ENCODE measurements at regions not wholly inside any gene's neighbourhood (a gene's known extent, or its start where the extent isn't known, plus 50 kb on each side); places are given as distances from the start of the nearest gene placed in this dataset.
"Not testable (repeated sequence)": the region's sequence is repeated elsewhere in the genome, so short reads cannot be mapped to it uniquely, and the experiment has no call there.

GRCh38 chr10:52484206-52485065, 170.4 kb downstream of the DKK1 start:
- no peak for DNase-seq

DNA sequence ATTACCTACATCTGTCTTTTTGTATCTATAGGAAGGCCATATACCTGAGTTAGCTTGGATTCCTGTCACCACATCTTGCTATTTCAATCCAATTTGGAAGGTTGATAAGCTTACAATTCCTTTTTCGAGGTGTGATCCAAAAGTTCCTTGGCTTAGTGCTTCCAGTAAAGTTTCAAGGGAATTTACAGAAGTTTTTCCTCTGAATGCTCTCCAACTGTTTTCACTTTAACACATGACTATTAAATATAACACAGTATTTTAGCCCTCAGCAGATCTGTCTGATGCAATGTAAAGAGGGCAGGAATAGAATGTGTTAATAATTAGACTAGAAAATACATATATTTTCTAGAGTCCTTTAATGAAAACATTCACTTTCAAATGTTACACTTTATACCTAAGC, 171.4 kb downstream of the DKK1 start:
- DNase-seq: no peak

GRCh38 chr10:52486840-52487611, 172.9 kb downstream of the DKK1 start:
- no peak for DNase-seq

DNA sequence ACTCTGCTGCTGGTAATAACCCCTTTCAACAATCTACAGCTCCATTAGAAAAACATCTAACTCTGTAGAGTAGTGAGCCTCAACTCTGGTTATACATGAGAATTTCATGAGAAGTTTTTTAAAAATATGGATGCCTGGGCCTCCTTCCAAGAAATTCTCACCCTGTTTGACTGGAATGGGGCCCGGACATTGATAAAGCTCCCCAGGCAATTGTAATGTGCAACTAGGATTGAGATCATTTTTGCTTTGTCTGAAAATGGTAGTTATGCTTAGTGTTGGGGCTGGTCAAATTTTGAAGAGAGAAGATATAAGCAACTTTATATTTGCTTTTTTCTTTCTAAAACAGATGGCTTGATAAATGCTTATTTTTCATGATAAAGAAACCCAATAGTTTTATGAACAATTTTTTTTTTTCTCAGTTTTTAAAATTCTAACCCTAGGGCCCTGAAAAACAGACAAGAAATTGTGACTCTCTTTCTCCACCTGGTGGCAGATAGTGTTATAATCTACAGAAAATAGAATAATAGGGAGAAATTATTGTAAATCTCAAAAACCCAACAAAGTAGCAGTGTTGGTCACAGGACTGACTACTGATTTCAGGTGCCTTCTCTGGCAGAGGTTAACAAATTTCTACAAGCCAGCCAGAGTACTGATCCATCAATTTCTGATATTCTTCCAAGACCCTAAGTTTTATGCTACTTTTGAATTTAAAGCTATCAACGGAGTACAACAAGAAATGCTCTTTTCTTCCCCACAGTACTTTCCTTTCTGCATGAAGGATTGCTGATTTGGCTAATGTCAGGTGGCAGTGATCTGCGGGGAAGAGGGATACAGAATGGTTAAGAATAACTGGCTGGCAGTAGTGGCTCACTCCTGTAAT, 174.8 kb downstream of the DKK1 start:
- no peak for DNase-seq

- DNase-seq: no peak
Measured at GRCh38 chr10:52491246-52491995, 177.3 kb downstream of the DKK1 start.

DNA sequence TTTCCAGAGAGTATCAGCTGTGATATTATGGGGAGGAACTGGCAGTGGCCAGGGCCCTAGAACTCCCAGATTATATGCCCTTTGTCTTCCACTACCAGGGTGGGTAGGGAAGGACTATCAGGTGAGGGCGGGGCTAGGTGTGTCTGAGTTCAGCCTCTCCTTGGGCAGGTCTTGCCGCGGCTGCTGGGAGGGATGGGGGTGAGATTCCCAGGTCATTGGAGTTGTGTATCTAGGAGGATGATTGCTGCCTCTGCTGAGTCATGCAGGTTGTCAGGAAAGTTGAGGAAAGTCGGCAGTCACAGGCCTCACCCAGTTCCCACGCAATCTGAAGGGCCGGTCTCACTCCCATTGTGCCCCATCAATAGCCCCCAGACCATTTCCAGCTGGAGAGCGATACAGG, 185.2 kb downstream of the DKK1 start:
- DNase-seq: no peak

DNA sequence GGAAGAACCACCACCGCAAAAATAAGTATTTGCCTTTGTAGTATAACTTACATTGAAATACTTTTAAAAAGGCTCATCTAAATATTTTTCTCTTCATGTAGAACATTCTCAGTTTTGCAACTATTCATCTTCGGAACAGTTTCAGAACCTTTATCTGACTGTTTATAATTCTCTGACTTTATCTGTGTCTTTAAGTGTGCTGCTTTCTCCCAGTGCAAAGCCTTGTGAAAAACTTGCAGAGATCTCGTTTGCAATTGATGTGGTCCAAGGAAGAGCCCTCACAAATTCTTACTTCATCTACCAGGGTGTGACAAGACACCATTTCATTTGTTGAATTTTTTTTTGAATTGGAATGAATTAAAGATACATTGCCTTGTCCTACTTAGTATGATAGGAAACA, 186.4 kb downstream of the DKK1 start:
- DNase-seq: no peak

DNA sequence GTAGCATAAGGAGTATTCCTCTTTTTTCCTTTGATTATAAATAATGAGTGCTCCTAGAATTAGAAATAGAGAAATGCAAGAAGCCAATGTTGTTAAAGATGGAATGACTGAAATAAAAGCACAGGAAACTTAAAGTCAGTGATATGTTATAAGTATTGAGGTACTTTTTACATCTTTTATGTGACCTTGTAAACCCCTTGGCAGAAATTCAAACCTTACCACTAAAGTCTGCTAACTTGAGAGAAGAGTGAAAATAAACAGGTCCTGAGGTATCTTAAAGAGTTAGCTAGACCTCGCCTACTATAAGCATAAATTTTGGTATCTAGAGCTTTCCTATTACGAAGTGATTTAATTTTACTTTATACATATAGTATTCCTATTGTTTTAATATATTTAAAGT, 188.2 kb downstream of the DKK1 start:
- DNase-seq: no peak

- not testable (repeated sequence) for DNase-seq
Measured at GRCh38 chr10:52505341-52505740, 191.3 kb downstream of the DKK1 start.

GRCh38 chr10:52514481-52514880, 200.4 kb downstream of the DKK1 start:
- no peak for DNase-seq

DNA sequence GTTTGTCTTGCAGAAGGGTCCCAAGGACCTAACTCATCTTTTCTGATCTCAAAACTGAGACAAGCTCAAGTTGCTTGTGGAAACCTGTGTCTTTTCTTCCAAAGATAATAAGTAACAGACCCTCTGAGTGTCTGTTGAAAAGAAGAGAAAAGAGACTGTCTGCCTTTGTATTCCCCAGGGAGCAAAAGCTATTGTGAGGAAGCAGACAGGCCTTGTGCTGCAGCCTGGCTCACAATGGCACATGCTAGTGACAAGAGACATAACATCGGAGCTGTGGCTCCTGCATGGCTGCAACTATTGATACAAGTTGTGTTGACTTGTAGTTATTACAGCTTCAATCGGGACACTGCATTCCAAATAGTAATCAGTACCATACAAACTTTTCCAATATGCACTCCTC, 202.9 kb downstream of the DKK1 start:
- DNase-seq: no peak

- no peak for DNase-seq
Measured at GRCh38 chr10:52523696-52524095, 209.6 kb downstream of the DKK1 start.

DNA sequence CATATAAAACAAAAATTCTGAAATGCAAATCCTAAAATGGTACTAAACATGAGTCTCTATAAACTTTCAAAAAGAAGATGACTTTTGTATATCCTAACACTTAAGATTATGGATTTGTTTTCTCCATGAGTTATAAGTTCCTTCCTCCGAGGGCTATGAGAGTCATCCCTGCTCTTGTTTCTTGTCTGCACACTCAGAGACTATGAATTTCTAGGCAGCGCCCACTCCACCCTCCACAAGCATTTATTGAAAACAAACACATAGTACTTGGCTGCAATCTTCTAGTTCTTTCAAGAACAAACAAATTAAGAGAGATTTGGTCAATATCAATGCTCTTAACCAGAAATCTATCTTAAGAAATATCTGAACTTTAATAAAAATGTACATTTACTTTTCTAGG, 211.7 kb downstream of the DKK1 start:
- DNase-seq: no peak

DNA sequence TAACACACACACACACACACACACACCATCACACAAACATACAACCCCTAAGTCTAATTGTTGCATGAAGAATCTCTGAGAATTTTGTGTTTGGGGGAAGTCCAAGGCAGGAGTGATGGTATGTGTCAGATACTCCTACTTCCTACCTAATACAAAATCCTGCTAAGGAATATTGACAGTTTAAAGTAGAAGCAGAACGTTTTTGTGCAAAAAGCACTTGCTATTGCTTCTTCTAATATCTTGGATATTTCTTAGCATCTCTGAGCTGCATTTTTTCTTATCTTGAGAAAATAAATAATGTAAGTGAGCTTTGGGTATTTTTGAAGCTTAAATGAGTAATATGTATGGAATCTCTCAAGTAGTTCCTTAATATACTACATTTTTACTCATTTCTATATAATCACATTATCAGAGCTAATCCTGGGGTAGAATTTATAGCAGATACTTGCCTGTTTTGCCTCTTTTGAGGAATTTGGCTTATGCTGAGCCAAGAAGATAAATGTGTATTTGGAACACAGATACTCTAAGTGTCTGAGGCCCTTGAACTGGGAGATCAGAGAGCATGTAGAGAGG, 212.3 kb downstream of the DKK1 start:
- DNase-seq: no peak

DNA sequence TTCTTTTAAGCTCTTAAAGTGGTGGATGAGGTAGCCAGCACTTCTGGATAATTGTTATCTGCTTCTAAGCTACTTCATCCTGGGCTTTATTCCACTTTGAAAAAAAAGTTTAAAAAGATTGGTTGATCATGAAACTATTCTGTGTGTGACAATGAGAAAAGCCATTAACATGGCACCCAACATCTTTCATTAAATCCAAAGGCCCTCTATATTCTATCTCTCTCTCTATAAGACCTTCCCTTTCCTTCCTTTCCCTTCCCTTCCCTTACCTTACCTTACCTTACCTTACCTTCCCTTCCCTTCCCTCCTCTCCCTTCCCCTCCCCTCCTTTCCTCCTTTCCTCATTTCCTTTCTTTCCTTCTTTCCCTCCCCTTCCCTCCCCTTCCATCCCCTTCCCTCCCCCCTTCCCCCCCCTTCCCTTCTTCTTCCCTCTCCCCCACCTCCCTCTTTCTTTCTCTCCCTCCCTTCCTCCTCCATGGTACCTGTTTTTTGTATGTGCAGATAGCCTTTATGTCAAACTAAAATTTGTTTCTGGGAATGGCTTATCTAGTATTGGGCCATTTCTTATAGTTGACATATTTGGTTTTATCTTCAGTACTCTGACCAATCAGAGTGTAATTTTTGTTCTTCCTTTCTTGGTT, 218.7 kb downstream of the DKK1 start:
- no peak for DNase-seq

GRCh38 chr10:52533986-52534385, 219.9 kb downstream of the DKK1 start:
- no peak for DNase-seq

GRCh38 chr10:52539463-52539862, 225.4 kb downstream of the DKK1 start:
- no peak for DNase-seq

GRCh38 chr10:52540479-52540984, 226.5 kb downstream of the DKK1 start:
- DNase-seq: no peak

DNA sequence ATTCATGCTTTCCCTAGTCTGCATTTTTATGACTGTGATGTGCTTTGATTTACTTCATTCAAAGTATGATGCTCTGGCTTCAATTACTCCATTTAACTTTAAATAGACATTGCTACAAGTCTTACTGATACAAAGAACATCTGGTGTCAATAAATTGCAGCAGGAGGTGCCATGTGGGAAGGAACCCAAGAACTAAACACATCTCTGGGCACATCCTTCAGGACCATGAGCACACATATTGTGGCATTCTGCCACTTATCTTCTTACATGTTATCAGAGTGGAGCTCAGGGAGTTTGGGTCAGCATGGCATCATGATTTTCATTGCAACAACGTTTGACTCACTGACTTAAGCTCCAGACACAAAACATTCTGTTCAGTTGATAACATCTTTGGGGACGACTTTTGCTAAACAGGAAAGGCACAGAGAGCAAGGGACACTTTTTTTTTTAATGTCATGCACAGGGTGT, 227.0 kb downstream of the DKK1 start:
- no peak for DNase-seq

GRCh38 chr10:52542906-52543305, 228.8 kb downstream of the DKK1 start:
- DNase-seq: no peak

DNA sequence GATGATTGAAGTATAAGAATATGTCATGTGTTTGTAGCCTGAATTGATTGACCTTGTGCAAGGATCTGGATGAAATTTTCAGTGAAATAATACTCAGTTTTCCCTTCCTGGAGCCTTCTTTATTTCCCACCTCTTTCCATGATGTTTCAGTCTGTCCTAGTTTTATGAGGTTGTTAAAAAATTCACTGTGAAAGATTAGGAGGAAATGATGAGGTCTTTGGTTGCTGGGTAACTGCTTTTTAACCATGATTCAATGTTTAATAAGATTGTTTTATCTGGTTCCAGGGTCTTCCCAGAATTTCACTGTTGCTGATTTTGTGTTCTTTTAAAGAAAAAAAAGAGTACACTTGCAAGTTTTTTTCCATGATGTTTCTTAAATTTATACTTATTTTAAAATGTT, 221.5 kb downstream of the MBL2 start:
- DNase-seq: no peak

Data from NCI-H1092 treated with DMSO at 0.1 percent for 48 hours (cell line).